Left lung (tissue), 4 donors: ENCODE measurements at regions not wholly inside any gene's neighbourhood (a gene's known extent, or its start where the extent isn't known, plus 50 kb on each side); places are given as distances from the start of the nearest gene placed in this dataset.

Experiments
- ATAC-seq: fragments of 200-7000 bp; cut with Tn5 transposase; one replicate; pipeline ENCODE4 v1.9.1; 2020; ENCODE audit warnings: moderate library complexity
- DNase-seq, 4 donors: peaks; one replicate each; pipeline ENCODE4 v3.0.0-alpha.2; 2013 to 2020
- H3K27ac ChIP-seq, 2 donors: fragments of 200-600 bp; sonication (generic) in 1 of 2; one replicate each; pipeline versions ENCODE4 v1.5.0 to v1.8.0; 2020 to 2021
- H3K27me3 ChIP-seq, 2 donors: fragments of 200-600 bp; sonication (generic) in 1 of 2; one replicate each; pipeline versions ENCODE4 v1.5.0 to v1.8.0; 2020 to 2021
- H3K36me3 ChIP-seq, 2 donors: fragments of 200-600 bp; sonication (generic) in 1 of 2; one replicate each; pipeline versions ENCODE4 v1.5.0 to v1.8.0; 2020 to 2021
- H3K4me1 ChIP-seq, 2 donors: fragments of 200-600 bp; one replicate each; pipeline ENCODE4 v1.8.0; 2021
- H3K4me3 ChIP-seq, 2 donors: fragments of 200-600 bp; sonication (generic) in 1 of 2; one replicate each; pipeline versions ENCODE4 v1.5.0 to v1.8.0; 2020 to 2021; ENCODE audit warnings: mild to moderate bottlenecking in 1 of 2
- H3K9me3 ChIP-seq, 2 donors: fragments of 200-600 bp; sonication (generic) in 1 of 2; one replicate each; pipeline versions ENCODE4 v1.5.0 to v1.8.0; 2020 to 2021
- CTCF ChIP-seq, 2 donors: fragments of 200-600 bp; sonication (generic) in 1 of 2; IDR thresholded peaks; one replicate each; pipeline versions ENCODE4 v1.5.0 to v1.8.0; 2021; ENCODE audit warnings: antibody characterized with exemption in 2 of 2
- intact Hi-C, 2 donors: fragments of 100-400 bp; cut with DNase I; formaldehyde crosslinking; loops; one replicate each; pipeline versions ENCODE4 v1.11.2 to v1.14.2; 2022
- donor health status: DM: no; HTN: yes; CAD: no.
- donor health status: DM: no; HTN: no; CAD: no.

GRCh38 chr3:28067014-28067413 lies 174.4 kb upstream of the CMC1 start:
- H3K4me3 ChIP-seq, result no peak overlapping the region
- no peak overlapping the region for H3K27ac ChIP-seq
- H3K9me3 ChIP-seq, result peaks cover 0 to 26% of the 10 kb centered on the region in 2 donors
- no peak for DNase-seq
- no peaks in the 10 kb centered on the region for H3K27me3 ChIP-seq
- no peaks in the 10 kb centered on the region for H3K4me1 ChIP-seq
- no peak for ATAC-seq
- H3K36me3 ChIP-seq, result no peaks in the 10 kb centered on the region
- TF ChIP-seq CTCF (IDR thresholded peaks at IDR 0.05), result no peak
- intact Hi-C loops, result no loop called here

DNA sequence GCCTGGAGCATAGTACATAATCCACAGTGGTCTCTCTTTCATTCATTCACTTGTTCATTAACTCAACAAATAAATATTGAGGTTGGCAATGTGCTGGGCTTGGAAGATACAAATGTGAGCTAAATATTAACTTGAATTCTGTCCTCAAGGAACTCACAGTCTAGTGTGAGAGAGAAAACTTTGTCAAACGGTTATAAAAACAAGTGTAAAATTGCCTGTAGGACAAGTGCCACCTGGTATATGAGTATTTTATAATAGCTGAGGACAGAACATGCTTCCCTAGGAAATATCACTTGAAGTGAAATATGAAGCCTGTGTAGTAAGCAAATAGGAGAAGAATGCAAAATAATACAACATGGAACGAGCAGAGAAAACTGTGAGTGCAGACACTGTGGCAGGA lies 173.1 kb upstream of the CMC1 start:
- DNase-seq (no peak), ATAC-seq (no peak)
- no peaks in the 10 kb centered on the region for H3K27me3 ChIP-seq
- H3K4me1 ChIP-seq, result no peaks in the 10 kb centered on the region
- no peaks in the 10 kb centered on the region for H3K36me3 ChIP-seq
- intact Hi-C loops, result no loop called here
- no peak overlapping the region for H3K27ac ChIP-seq
- peaks cover 0 to 26% of the 10 kb centered on the region in 2 donors for H3K9me3 ChIP-seq
- no peak for TF ChIP-seq CTCF (IDR thresholded peaks at IDR 0.05)
- no peak overlapping the region for H3K4me3 ChIP-seq

DNA sequence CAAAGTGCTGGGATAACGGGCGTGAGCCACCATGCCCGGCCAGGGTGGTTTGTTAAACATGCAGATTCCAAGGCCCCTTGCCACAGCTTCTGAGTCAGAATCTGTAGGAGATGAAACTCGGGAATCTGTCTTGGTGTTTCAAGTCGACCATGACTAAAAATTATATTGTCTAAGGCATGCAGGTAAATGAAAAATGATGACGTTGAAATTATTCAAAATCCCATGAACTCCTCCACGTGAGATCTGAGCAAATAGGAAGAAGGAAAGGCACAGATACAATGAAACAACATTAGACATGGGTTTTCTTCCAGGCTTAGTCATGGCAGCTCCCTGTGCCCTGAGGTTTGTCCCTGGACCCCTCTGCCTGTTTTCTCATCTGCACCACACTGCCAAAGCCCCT lies 172.0 kb upstream of the CMC1 start:
- ATAC-seq, result no peak
- H3K27me3 ChIP-seq, result no peaks in the 10 kb centered on the region
- DNase-seq, result no peak
- no peak overlapping the region for H3K4me3 ChIP-seq
- no peak overlapping the region for H3K27ac ChIP-seq
- H3K4me1 ChIP-seq, result no peaks in the 10 kb centered on the region
- intact Hi-C loops, result no loop called here
- TF ChIP-seq CTCF (IDR thresholded peaks at IDR 0.05), result no peak
- peaks cover 0 to 26% of the 10 kb centered on the region in 2 donors for H3K9me3 ChIP-seq
- no peaks in the 10 kb centered on the region for H3K36me3 ChIP-seq

DNA sequence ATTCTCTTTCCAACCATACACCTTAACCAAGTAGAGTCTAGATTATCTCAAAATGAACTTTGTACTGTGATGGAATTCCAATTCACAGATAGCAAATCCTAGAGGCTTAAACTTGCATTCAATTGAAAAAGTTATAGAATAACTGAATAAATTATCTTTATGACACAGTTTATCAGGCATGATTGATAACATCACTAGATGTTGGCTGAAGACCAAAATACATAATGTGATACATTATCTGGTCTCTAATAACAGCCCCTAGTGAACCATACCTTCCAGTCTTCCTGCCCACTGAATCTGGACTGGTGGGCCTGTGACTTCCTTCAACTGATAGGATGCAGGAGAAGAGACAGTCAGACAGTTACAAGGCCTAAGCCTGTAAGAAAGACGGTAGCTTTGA lies 165.2 kb upstream of the CMC1 start:
- H3K27ac ChIP-seq, result no peak overlapping the region
- DNase-seq (no peak), ATAC-seq (no peak)
- no peaks in the 10 kb centered on the region for H3K4me1 ChIP-seq
- H3K4me3 ChIP-seq, result no peak overlapping the region
- no peaks in the 10 kb centered on the region for H3K36me3 ChIP-seq
- no peak for TF ChIP-seq CTCF (IDR thresholded peaks at IDR 0.05)
- no peaks in the 10 kb centered on the region for H3K9me3 ChIP-seq
- H3K27me3 ChIP-seq, result no peaks in the 10 kb centered on the region
- intact Hi-C loops, result no loop called here

DNA sequence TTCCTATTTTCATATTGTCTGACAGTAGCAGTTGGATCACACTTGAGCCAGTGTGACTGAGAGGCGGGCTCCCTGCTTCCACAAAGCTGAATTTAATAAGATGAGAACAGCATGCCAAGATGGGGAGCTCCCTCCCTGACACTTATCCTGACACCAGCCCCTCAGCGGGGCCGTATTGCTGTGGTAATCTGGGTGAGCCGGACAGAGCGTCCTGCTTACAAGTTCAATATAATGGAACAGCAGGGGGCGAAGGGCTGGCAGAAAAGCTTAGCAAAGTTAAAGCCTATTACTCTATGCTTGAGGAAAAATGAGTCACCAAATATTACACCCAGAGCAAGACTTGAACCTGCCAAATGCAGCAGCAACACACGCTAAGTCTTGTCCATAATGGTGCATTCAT lies 163.8 kb upstream of the CMC1 start:
- no peaks in the 10 kb centered on the region for H3K27me3 ChIP-seq
- H3K9me3 ChIP-seq, result no peaks in the 10 kb centered on the region
- peak in 1 of 4 donors; percentile 5 for DNase-seq
- H3K36me3 ChIP-seq, result no peaks in the 10 kb centered on the region
- no peak for ATAC-seq
- no peak overlapping the region for H3K4me3 ChIP-seq
- H3K4me1 ChIP-seq, result no peaks in the 10 kb centered on the region
- TF ChIP-seq CTCF (IDR thresholded peaks at IDR 0.05), result no peak
- intact Hi-C loops, result no loop called here
- no peak overlapping the region for H3K27ac ChIP-seq
